Endothelial cell of umbilical vein (primary cell): ENCODE measurements at regions not wholly inside any gene's neighbourhood (a gene's known extent, or its start where the extent isn't known, plus 50 kb on each side); places are given as distances from the start of the nearest gene placed in this dataset.

Source experiments
- EZH2 ChIP-seq: IDR thresholded peaks from 2 replicates; pipeline ENCODE4 v1.6.1; 2012; ENCODE audit warnings: borderline replicate concordance, low read depth, mild to moderate bottlenecking, moderate library complexity, low read length, inconsistent platforms; ENCODE audit not compliant: severe bottlenecking
- FOS ChIP-seq: IDR thresholded peaks from 2 replicates; pipeline ENCODE4 v1.6.1; 2011; ENCODE audit warnings: mild to moderate bottlenecking, low read length, moderate library complexity, borderline replicate concordance; ENCODE audit not compliant: insufficient read depth
- JUN ChIP-seq: IDR thresholded peaks from 2 replicates; pipeline ENCODE4 v1.6.1; 2011; ENCODE audit warnings: borderline replicate concordance, low read depth; ENCODE audit not compliant: insufficient read length, insufficient read depth
- POLR2A ChIP-seq: IDR thresholded peaks from 2 replicates; pipeline ENCODE4 v1.6.1; 2012; ENCODE audit warnings: low read depth, mild to moderate bottlenecking, control low read depth, low read length
- TF ChIP-seq, protein P1 (sequence below), 2 donors: IDR thresholded peaks; 1 replicate in 1 of 2; 2 replicates in 1 of 2; pipeline ENCODE4 v1.5.1; 2011; ENCODE audit warnings: low read length in 2 of 2, mild to moderate bottlenecking in 2 of 2, moderate library complexity in 2 of 2, control low read depth in 1 of 2, inconsistent platforms in 1 of 2, low read depth in 1 of 2; ENCODE audit not compliant: insufficient read depth in 1 of 2; ENCODE audit errors: extremely low read depth in 1 of 2
- TF ChIP-seq, protein P2 (sequence below): IDR thresholded peaks from 2 replicates; pipeline ENCODE4 v1.6.1; 2011; ENCODE audit not compliant: insufficient read depth, insufficient read length

DNA sequence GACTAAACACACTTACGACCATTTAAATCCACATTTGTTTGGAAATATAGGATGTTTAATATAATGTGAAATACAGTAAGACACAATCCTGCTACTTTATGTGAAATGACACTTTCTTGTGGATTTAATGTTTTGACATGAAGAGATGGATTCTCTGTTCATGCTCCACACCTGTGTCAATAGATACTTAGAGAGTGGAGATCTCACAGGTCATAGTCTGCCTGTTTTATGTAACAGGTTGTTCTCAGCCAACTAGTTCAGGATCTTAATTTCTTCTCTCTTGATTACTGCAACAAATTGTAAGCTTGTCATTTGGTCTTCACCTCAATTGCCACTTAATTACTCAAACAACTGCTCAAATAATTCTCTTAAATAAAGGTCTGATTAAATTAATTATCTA, 1621.2 kb downstream of the PCDH7 start:
- TF ChIP-seq, protein P1, sequence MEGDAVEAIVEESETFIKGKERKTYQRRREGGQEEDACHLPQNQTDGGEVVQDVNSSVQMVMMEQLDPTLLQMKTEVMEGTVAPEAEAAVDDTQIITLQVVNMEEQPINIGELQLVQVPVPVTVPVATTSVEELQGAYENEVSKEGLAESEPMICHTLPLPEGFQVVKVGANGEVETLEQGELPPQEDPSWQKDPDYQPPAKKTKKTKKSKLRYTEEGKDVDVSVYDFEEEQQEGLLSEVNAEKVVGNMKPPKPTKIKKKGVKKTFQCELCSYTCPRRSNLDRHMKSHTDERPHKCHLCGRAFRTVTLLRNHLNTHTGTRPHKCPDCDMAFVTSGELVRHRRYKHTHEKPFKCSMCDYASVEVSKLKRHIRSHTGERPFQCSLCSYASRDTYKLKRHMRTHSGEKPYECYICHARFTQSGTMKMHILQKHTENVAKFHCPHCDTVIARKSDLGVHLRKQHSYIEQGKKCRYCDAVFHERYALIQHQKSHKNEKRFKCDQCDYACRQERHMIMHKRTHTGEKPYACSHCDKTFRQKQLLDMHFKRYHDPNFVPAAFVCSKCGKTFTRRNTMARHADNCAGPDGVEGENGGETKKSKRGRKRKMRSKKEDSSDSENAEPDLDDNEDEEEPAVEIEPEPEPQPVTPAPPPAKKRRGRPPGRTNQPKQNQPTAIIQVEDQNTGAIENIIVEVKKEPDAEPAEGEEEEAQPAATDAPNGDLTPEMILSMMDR (IDR thresholded peaks at IDR 0.05; ENCODE audit: extremely low read depth in 1 of 2, insufficient read depth in 1 of 2, low read depth in 1 of 2, low read length in 2 of 2), result no peak
- TF ChIP-seq EZH2, result no peak
- TF ChIP-seq, protein P2, sequence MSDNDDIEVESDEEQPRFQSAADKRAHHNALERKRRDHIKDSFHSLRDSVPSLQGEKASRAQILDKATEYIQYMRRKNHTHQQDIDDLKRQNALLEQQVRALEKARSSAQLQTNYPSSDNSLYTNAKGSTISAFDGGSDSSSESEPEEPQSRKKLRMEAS, result no peak
- no peak for TF ChIP-seq JUN
- TF ChIP-seq FOS, result no peak
- TF ChIP-seq POLR2A, result no peak
